H1 (cell line): ENCODE measurements at regions not wholly inside any gene's neighbourhood (a gene's known extent, or its start where the extent isn't known, plus 50 kb on each side); places are given as distances from the start of the nearest gene placed in this dataset.

Experiments
- CHD7 ChIP-seq: fragments of 300-600 bp; sonication (generic); IDR thresholded peaks from 2 replicates; pipeline ENCODE4 v1.7.1; 2012; ENCODE audit warnings: low read length, moderate library complexity, mild to moderate bottlenecking, inconsistent platforms; ENCODE audit not compliant: insufficient replicate concordance
- EP300 ChIP-seq, 2 experiments: IDR thresholded peaks; 1 replicate in 1 of 2; 2 replicates in 1 of 2; pipeline ENCODE4 v1.6.1; 2011 to 2012; ENCODE audit warnings: low read depth in 2 of 2, low read length in 2 of 2, mild to moderate bottlenecking in 2 of 2, borderline replicate concordance in 1 of 2, inconsistent platforms in 1 of 2, moderate library complexity in 1 of 2

- no peak for TF ChIP-seq CHD7
- no peak for TF ChIP-seq EP300 (IDR thresholded peaks at IDR 0.05; ENCODE audit: borderline replicate concordance in 1 of 2, low read depth in 2 of 2, low read length in 2 of 2)
These were observed 461.8 kb downstream of the PDHA2 start (continued) for GRCh38 chr4:96301715-96302114.
